H1 (cell line): ENCODE measurements at regions not wholly inside any gene's neighbourhood (a gene's known extent, or its start where the extent isn't known, plus 50 kb on each side); places are given as distances from the start of the nearest gene placed in this dataset.

ENCODE experiments used
- CHD1 ChIP-seq: IDR thresholded peaks from 2 replicates; pipeline ENCODE4 v1.6.1; 2012; ENCODE audit warnings: low read depth, low read length, improper control_type of control experiment
- CHD2 ChIP-seq: IDR thresholded peaks from 2 replicates; pipeline ENCODE4 v1.6.1; 2012; ENCODE audit warnings: low read length, improper control_type of control experiment
- EP300 ChIP-seq, 2 experiments: IDR thresholded peaks; 1 replicate in 1 of 2; 2 replicates in 1 of 2; pipeline ENCODE4 v1.6.1; 2011 to 2012; ENCODE audit warnings: low read depth in 2 of 2, low read length in 2 of 2, mild to moderate bottlenecking in 2 of 2, borderline replicate concordance in 1 of 2, inconsistent platforms in 1 of 2, moderate library complexity in 1 of 2
- JUND ChIP-seq: IDR thresholded peaks from 2 replicates; pipeline ENCODE4 v1.6.1; 2011; ENCODE audit warnings: mild to moderate bottlenecking, improper control_type of control experiment, low read length
- POLR2A ChIP-seq, 2 experiments: IDR thresholded peaks; 1 replicate in 1 of 2; 2 replicates in 1 of 2; pipeline ENCODE4 v1.6.1; 2011; ENCODE audit warnings: low read depth in 2 of 2, low read length in 2 of 2, mild to moderate bottlenecking in 2 of 2; ENCODE audit errors: control extremely low read depth in 1 of 2
- POLR2AphosphoS5 ChIP-seq: IDR thresholded peaks from 2 replicates; pipeline ENCODE4 v1.6.1; 2011; ENCODE audit warnings: low read depth, low read length
- RBBP5 ChIP-seq: IDR thresholded peaks from 2 replicates; pipeline ENCODE4 v1.7.1; 2012; ENCODE audit warnings: low read depth, mild to moderate bottlenecking, inconsistent platforms, low read length, moderate library complexity, borderline replicate concordance
- SRF ChIP-seq: IDR thresholded peaks from 2 replicates; pipeline ENCODE4 v1.6.1; 2011; ENCODE audit warnings: mild to moderate bottlenecking, low read depth, low read length, moderate library complexity
- TAF1 ChIP-seq: IDR thresholded peaks from 2 replicates; pipeline ENCODE4 v1.6.1; 2011; ENCODE audit warnings: mild to moderate bottlenecking, low read depth, low read length
- TF ChIP-seq, protein P1 (sequence below), 3 experiments: IDR thresholded peaks; 1 replicate in 2 of 3; 2 replicates in 1 of 3; pipeline versions ENCODE4 v1.5.1 to v1.6.1; 2011; ENCODE audit warnings: low read length in 3 of 3, mild to moderate bottlenecking in 3 of 3, inconsistent platforms in 2 of 3, low read depth in 1 of 3, moderate library complexity in 1 of 3; ENCODE audit not compliant: insufficient read depth in 1 of 3; ENCODE audit errors: control extremely low read depth in 1 of 3
- TF ChIP-seq, protein P2 (sequence below): IDR thresholded peaks from 2 replicates; pipeline ENCODE4 v1.6.1; 2012; ENCODE audit warnings: inconsistent platforms
- TF ChIP-seq, protein P3 (sequence below): IDR thresholded peaks from 2 replicates; pipeline ENCODE4 v1.6.1; 2011; ENCODE audit warnings: low read length, improper control_type of control experiment
- TF ChIP-seq, protein P4 (sequence below): IDR thresholded peaks from 2 replicates; pipeline ENCODE4 v1.6.1; 2012; ENCODE audit warnings: inconsistent platforms

DNA sequence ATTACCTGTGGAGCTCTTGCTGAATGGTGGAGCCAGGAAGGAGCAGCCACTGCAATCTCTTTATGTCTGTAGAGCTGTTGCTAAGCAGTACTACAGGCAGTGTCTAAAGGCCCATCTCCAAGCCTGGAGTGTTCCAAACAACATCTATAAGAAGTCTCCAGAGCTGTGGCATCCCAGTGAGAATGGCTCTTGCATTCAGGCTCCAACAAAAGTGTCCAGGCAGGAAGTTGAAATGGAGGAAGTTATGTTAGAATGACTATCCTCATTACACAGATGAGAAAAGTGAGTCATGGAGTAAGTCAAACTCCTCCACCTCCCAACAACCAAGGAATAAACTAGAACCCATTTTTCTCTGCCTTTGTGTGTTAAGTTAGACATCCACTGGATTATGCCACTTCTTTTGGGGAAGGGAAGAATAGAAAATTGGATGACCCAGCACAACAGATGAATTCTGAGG is 288.5 kb upstream of the STXBP5 start:
- no peak for TF ChIP-seq JUND
- TF ChIP-seq, protein P1, sequence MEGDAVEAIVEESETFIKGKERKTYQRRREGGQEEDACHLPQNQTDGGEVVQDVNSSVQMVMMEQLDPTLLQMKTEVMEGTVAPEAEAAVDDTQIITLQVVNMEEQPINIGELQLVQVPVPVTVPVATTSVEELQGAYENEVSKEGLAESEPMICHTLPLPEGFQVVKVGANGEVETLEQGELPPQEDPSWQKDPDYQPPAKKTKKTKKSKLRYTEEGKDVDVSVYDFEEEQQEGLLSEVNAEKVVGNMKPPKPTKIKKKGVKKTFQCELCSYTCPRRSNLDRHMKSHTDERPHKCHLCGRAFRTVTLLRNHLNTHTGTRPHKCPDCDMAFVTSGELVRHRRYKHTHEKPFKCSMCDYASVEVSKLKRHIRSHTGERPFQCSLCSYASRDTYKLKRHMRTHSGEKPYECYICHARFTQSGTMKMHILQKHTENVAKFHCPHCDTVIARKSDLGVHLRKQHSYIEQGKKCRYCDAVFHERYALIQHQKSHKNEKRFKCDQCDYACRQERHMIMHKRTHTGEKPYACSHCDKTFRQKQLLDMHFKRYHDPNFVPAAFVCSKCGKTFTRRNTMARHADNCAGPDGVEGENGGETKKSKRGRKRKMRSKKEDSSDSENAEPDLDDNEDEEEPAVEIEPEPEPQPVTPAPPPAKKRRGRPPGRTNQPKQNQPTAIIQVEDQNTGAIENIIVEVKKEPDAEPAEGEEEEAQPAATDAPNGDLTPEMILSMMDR (IDR thresholded peaks at IDR 0.05; ENCODE audit: control extremely low read depth in 1 of 3, insufficient read depth in 1 of 3, low read depth in 1 of 3, low read length in 3 of 3), result no peak
- TF ChIP-seq TAF1, result no peak
- TF ChIP-seq CHD2, result no peak
- TF ChIP-seq POLR2AphosphoS5, result no peak
- TF ChIP-seq, protein P2, sequence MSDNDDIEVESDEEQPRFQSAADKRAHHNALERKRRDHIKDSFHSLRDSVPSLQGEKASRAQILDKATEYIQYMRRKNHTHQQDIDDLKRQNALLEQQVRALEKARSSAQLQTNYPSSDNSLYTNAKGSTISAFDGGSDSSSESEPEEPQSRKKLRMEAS, result no peak
- no peak for TF ChIP-seq CHD1
- no peak for TF ChIP-seq SRF
- TF ChIP-seq RBBP5, result no peak
- TF ChIP-seq EP300 (IDR thresholded peaks at IDR 0.05; ENCODE audit: borderline replicate concordance in 1 of 2, low read depth in 2 of 2, low read length in 2 of 2), result no peak
- TF ChIP-seq, protein P3, sequence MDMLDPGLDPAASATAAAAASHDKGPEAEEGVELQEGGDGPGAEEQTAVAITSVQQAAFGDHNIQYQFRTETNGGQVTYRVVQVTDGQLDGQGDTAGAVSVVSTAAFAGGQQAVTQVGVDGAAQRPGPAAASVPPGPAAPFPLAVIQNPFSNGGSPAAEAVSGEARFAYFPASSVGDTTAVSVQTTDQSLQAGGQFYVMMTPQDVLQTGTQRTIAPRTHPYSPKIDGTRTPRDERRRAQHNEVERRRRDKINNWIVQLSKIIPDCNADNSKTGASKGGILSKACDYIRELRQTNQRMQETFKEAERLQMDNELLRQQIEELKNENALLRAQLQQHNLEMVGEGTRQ, result no peak
- no peak for TF ChIP-seq POLR2A (IDR thresholded peaks at IDR 0.05; ENCODE audit: control extremely low read depth in 1 of 2, low read depth in 2 of 2, low read length in 2 of 2)
- TF ChIP-seq, protein P4, sequence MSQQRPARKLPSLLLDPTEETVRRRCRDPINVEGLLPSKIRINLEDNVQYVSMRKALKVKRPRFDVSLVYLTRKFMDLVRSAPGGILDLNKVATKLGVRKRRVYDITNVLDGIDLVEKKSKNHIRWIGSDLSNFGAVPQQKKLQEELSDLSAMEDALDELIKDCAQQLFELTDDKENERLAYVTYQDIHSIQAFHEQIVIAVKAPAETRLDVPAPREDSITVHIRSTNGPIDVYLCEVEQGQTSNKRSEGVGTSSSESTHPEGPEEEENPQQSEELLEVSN, result no peak
